ENCODE measurements at regions not wholly inside any gene's neighbourhood (a gene's known extent, or its start where the extent isn't known, plus 50 kb on each side); places are given as distances from the start of the nearest gene placed in this dataset.

DNA sequence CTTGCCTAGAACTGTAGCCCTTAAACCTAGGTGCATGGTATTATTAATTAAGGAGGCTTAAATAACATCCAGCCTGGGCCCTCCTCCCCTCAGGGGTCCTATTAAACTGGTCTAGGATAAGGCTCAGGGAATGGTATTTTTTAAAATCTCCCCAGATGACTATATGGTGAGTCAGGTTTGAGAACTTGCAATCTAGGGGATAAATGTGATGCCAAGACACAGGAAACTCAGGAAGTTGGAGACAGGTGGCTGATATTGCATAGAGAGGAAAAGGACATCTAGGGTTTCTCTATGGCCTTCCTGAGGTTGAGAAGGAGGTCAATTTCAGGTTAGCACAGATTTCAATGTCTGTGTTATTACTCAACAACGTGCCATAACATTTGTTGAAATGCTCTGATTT lies 581.0 kb downstream of the TLE1 start:
- DNase-seq: no peak

DNA sequence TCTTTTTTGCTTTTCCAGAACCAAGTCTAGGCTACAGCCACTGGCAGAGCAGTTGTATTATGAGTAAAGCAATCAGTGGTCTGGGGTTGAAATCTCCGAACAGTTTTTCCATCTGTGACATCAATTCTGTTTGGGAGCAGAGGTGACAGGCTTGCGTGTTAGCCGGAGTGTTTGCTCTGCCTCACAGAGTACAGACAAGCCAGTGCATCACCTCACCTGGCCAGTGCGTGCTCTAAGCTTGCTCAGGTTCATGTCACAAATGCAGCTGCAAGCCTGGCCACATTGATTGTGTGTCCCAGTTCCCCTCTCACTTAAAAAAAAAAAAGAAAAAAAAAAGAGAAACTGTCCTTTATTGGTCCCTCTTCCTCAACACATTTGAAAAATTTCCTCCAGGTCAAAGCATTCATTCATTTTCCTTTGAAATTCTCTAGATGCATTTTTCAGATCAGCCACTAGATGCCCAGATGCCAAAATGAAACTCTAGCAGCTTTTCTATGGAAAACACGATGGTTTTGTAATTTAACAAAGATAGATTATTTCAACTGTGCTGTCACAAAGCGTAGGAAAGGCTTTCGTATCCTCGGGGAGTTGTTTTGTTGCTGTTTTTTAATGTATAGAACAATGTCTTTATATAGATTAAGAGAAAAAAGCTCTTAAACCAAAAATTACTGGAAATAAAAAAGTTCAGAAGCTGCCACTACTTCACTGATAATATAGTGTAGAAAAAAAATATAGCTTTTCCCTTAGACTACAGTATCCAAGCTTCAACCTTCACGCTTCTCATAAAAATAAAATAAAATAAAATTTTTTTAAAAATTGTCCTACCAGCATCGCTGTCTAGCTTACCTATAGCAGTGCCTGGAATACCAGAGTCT lies 585.5 kb downstream of the TLE1 start:
- DNase-seq: no peak

DNA sequence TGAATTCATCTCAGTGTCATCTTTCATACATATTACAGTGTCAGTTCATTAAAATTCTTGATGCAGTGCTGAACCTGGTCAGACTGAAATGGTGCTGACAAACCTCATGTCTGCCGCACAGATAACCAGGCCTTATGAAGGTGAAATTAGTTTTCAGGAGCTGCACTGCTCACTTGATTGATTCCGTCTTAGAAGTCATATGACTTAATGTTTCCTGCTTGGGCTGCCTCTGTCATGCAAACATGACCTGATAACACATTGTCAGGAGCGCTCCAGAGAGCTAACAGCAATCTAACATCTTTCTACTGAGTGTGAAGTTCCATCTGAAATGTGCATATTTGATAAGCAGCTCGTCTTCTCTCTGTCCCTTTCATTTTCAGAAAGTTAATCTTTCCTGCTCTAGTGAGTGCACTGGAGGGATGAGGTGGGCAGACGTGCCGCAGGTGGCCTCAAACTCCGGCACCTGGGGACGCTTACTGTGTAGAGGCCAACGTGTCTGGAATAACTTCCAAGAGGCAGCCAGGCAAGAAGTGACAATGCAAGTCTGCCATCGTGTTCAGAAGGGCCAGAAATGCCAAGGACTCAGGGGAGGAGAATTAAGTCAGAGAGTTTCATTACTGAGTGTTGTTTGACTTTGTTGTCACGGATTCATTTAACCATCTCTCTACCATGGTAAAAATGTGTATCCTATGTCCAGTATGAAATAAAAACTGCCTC lies 592.1 kb downstream of the TLE1 start:
- no peak for DNase-seq

DNA sequence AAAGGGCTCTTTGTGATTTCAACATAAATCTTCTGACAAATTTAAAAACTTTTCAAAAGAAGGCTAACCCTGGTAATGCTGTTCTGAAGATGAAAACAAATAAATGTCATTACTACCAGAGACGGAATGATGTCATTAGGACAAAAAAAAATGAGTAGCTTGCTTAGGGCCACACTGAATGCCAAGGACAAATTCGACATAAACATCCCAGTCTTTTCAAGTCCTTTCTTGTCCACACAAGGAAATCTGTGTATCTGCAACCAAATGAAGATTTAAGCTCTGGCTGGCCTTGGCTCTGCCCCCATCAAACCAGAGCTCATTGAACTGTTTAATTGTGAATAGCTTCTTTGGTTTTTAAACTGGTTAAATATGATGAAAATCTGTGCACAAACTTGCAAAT lies 592.7 kb downstream of the TLE1 start:
- DNase-seq: no peak

DNA sequence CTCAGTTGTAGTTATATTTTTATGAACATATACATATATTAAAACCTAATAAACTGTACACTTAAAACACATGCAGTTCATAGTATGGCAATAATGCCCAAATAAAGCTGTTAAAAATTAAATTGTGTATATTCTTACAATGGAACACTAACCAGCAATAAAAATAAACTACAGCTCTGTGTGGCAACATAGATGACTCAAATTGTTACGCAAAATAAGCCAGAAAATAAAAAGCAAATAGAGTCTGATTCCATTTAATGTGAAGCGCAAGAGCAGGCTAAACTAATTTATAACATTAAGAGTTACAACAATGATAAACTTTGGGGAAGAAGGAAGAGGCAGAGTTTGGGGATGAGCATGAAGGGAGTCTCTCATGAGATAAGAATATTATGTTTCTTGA lies 597.3 kb downstream of the TLE1 start:
- DNase-seq: no peak

DNA sequence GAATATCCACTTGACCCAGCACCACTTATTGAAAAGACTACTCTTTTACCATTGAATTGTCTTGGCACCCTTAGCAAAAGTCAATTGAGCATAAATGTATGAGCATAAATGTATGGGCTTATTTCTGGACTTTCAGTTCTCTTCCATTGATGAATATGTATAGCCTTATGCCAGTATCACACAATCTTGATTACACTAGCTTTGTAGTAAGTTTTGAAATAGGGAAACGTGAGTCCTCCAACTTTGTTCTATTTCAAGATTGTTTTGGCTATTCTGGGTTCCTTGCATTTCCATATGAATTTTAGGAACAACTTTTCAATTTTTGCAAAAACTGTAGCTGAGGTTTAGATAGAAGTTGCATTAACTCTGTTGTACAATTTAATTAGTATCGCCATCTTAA lies 601.0 kb downstream of the TLE1 start:
- no peak for DNase-seq

DNA sequence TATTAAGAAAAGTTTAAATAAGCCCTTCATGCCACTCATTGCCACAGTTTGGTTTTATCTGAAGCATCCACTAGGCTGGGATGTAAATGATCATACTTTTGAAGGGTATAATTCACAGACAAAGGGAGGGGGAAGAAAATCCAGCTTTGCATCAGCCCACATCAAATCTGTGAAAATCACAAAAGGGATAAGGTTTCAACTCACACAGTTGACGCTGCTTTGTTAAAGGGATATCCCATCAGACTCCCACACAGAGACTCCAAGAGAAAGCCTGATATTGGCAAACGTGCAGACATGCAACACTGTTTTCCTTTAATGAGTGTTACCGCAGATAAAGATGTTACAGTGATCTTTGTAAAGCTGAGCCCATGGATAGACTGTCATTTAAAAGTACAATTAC lies 602.9 kb downstream of the TLE1 start:
- no peak for DNase-seq

DNA sequence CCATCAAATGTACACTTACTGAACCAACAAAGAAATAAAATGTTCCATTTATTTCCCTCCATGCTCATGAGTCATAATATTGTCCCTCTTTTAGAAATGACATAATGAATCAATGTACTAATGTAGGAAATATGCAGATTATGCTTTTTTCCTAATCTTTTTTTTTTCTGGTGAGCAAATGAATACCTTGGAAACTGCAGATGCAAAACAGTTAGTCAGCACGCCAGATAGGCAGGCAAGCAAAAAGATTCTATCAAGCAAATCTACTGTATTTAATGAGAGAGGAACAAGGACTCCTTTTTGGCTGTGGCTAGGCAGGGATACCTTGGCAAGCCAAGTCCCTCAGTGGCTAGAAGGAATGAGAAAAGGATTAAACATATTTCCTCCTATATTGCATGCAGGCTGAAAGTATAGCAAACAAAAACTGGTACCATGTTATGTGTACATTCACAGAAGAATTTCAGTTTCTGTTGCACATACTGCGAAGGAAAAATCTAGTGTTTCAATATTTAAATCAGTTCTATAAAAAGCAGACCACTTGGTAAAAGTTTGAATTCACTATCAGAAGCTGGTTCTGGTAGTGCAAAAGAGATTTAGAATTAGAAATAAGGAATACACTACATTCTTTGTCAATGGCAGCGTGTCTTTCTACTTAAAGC lies 605.4 kb downstream of the TLE1 start:
- no peak for DNase-seq

DNA sequence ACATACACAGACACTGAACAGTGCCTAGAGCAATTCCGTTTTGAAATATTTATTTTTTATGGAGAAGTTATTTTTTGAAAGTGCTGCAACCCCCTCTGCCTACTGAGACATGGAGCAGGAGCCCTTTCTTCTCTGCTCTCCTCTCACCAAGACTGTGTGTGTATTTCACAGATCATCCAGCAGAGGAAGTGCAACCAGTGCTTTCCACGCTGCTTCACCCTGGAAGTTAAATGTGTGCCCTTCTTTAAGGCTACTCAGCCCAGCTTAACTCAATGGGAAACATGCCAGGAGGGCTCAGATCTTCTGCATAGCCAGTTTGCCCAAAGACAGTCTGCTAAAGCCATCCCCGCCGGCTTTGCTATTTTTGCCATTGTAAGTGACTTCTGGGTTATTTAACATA lies 606.3 kb downstream of the TLE1 start:
- DNase-seq: no peak

DNA sequence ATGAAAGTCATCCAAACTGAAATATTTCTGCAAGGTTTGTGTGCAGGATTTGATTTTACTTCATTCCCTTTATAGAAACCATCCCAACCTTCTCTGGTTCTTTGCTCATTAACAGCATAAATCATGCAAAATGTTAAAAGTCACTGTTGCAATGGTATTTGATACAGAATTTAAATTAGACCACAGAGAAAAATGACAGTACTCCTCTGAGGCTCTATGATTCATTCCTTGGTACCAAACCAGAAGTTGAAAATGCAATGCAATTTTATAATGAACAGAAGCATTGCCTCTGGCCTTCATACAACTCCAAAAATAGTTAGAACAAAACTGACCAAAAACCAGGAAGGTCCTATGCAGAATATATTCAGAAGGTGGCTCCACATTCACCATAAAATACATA lies 607.1 kb downstream of the TLE1 start:
- no peak for DNase-seq

DNA sequence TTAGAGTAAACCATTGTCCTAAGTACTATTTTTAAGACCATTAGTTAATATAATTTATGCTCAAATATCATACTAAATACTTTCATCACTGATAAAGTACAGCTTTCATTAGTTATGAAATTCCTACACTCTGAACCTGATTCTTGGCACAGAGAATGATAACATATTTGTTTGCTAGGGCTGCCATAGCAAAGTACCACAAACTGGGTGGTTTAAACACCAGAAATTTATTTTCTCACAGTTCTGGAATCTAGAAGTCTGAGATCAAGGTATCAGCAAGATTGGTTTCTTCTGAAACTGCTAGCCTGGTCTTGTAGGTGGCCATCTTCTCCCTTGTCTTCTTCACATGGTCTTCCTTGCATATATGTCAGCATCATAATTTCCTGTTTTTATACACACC lies 608.4 kb downstream of the TLE1 start:
- DNase-seq: no peak

DNA sequence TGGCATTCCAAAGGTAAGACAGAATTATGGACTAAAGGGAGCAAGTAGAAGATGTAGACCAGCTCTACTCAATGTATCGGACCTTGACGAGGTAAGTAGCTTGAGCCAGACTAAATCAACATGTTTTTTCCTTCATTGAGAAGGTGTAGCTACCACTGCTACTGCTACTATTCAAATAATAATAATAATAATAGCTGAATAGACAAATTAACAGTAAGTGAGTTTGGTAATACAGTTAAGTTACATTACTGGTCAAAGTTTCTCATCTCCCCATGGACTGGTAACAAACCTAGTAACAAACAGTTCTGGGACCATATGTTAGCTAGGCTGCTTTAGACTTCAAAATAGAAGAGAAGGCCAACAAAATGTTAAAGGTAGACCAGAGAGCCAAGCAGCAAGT lies 609.2 kb downstream of the TLE1 start:
- DNase-seq: no peak

DNA sequence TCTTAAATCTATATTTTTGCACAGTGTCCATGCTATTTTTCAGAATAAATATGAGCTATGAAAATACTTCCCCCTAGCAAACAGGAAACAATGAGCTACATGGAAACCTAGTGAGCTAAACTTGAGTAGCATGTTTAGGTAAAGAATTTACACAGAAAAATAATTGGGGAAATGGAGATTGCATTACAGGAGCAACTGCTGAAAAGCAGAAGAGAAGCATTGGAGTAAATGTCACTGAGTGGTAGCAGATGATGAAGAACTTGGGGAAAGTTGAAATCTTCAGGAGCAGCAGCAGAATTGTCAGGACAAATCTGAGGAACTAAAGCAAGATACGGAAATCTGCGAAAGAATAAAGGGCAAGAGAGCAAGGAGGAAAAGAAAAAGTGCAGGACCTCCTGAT lies 610.3 kb downstream of the TLE1 start:
- no peak for DNase-seq

DNA sequence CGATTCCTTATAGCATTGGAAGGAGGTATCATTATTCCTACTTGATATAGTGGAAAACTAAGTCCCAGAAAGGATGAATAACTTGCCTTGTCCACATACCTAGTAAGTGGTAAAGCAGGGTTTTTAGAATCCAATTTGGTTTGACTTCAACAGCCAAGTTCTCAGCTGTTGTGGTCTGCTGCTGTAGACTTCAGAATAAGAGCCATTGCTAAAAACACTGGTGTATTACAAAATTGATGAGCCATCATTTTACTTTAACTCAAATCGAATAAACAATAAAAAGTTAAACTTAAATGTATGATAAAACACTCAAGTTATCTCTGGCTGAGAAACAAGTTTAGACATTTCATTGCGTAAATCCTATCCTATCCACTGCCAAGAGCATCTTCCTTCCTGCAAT lies 610.8 kb downstream of the TLE1 start:
- DNase-seq: no peak

DNA sequence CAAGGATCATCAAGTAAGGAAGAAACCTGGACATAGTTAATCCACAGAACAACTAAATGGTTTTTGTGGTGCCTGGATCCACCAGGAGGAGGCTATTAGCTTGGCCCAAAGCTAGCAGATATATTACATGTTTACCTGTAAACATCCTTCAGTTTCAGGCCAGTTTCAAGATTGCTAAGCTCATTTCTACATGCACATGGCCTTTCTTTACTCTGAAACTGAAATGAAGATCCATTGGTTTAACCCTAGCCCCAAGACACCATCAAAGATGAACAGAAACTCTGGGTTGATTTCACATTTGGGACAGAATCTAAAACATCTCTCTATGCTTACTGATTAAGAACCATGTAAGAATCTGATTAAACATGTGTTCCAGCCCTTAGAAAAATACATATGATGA lies 611.8 kb downstream of the TLE1 start:
- DNase-seq: no peak

DNA sequence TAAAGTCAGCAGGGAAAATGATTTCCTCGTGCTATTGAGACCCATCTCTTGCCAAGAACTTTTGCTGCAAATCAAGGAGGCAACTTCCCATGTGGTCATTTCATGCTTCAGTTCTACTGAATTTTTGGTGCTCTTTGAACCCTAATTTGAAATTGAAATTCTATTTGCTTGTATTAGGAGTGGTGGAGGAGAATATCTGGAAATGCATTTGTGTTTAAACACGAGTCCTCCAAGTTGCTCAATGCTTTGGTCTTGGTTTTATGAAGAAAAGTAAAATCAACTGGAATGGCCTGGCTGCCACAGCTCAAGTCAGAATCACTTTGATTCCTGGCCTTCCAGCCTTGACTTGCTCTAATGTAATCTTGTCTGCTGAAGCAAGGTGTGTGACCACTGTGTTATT lies 613.2 kb downstream of the TLE1 start:
- DNase-seq: no peak

DNA sequence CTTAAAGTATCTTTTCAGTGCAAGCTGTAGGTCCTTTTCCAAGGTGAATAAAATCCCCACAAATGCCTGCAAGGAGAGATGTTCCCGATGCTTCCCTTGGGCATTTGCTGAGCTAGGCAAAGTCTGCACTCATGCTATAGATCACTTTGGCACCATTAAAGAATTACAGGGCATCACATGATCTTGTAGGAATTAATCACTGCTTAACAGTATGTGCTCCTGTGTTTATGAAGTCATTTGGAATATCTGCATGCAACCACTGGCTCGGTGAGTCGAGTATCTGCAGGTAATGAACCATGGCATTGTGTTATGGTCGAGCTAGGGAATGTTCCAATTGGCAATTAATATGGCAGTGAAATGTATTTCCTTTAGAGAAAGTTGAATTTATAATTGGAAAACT lies 615.1 kb downstream of the TLE1 start:
- DNase-seq: no peak

DNA sequence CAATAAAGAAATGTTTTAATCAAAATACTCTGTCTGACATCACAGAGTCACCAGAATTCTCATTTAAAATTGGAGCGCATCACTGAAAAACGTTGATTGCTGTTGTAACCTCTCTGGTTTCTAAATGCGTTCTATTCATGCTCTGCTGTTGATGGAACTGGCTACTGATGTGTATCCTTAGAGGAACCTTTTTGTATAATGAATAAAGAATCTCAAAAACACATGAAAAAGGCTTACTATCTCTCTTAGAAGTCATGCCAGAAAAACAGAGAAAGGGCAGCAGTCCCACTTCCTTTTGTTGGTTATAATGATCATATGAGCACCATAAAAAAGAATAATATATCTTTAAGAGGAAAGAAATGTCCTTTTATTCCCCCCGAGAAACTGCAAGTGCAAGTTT lies 615.5 kb downstream of the TLE1 start:
- no peak for DNase-seq

DNA sequence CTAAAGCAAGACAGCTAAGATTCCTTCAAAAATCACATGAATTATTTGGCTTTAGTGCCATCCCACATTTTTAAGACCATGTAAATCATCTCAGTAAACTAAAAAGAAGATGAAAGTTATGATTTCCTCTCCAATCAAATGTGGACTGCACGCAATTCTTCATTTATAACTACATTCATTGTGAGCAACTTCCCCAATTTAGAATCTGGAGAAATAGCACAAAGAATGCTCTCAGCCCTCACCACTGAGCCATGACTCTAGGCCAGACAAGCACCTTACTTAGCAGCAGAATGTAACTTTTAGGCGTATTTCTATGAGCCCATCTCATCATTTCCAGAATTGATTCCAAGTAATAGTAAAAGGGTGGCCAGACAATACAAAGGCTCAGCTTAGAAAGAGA lies 616.6 kb downstream of the TLE1 start:
- no peak for DNase-seq

DNA sequence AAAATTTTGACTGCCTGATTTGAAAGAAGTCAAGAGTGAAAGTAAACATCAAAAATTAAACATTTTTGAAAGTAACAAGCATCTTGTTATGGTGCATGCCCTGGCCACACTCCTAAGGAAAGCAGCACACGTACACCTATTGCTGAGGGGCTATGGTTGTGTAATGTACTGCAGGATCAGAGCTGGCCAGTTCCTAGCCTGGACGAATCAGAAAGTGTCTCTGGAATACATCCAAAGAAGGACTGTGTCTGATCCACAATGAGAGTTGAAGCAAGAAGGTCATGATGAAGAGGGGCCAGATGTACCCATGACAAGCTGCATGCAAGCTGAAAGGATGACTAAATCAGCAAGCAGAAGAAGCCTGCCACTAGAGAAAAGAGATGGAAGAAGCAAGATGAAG lies 618.2 kb downstream of the TLE1 start:
- DNase-seq: no peak

DNA sequence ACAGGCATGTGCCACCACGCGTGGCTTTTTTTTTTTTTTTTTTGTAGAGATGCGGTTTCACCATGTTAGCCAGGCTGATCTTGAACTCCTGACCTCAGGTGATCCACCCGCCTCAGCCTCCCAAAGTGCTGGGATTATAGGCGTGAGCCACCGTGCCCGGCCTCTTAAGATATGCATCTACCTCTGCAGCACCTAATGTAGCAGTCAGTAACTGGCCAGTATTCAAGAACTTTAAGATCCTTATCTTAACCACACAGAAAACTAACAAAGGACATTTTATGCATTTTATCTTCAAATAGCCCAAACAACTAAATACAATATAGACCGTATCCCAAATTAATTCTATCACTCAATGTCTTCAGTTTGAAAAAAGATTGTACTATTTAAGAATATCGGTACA lies 618.7 kb downstream of the TLE1 start:
- DNase-seq: no peak

DNA sequence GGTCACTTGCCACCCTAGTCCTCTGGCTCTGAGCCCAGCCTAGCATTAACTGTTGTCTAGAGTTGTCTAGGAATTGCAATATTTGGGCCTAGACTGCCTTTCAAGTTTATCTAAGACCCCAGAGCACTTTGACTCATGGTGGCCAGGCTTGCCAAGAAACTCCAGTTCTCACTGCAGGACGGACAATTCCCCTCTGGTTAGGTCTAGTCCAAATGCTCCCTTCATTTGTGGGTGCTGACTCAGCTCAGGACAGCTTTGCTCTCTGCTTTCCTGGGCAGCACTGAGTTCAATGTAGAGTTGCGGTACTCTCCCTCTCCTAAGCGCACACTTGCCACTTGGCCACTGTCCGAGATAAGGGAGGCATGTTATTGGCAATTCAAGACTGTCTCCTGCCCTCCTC lies 619.4 kb downstream of the TLE1 start:
- no peak for DNase-seq

DNA sequence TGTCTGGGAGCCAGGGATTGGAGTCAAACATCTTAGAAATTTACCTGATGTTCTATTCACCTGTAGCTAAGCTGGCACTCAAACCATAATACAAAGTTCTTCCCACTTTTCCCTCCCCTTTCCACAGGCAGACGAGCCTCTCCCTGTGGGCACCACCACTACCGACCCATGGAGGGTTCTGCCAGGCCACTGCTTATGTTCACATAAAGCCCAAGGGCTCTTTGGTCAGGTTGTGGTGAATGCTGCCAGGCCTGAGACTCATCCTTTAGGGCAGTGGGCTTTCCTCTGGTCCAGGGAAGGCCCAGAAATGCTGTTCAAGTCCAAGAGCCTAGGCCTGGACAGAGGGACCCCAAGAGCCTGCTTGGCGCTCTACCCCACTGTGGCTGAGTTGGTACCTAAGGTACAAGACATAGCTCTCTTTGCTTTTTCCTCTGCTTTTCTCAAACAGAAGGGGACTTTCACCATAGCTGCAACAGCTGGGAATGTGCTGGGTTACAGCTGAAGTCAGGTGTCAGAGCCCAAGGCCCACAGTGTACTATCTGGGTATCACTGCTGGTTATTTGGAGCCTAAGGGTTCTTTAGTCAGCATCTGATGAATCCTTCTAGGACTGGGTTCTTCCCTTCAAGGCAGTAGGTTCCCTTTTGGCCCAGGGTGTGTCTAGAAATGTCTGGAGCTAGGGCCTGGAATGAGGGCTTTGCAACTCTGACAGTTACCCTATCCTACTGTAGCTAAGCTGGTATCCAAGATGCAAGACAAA lies 620.1 kb downstream of the TLE1 start:
- no peak for DNase-seq

Measured in hematopoietic multipotent progenitor cell treated with erythropoietin and hydrocortisone succinate and interleukin-3 and kit ligand, for 6 days (in vitro differentiated cells).